SK-N-MC (cell line): ENCODE measurements at regions not wholly inside any gene's neighbourhood (a gene's known extent, or its start where the extent isn't known, plus 50 kb on each side); places are given as distances from the start of the nearest gene placed in this dataset.
A peak's percentile ranks its signal among the peaks of the same experiment; 100 is the strongest.

Experiments used
- DNase-seq: peaks from one replicate; pipeline ENCODE4 v3.0.0-alpha.2; 2011; ENCODE audit warnings: low read depth, low spot score
- H3K27ac ChIP-seq: fragments of 200-600 bp; sonication (generic); 2 replicates; pipeline ENCODE4 v1.5.1; 2016; ENCODE audit warnings: mixed run types
- H3K36me3 ChIP-seq: fragments of 200-600 bp; sonication (generic); 2 replicates; pipeline ENCODE4 v1.6.1; 2017; ENCODE audit warnings: antibody characterized with exemption, low read length, mixed read lengths; ENCODE audit not compliant: insufficient read depth
- H3K4me3 ChIP-seq: fragments of 200-600 bp; sonication (generic); 2 replicates; pipeline ENCODE4 v1.5.1; 2016
- H3K9ac ChIP-seq: fragments of 200-600 bp; sonication (generic); 2 replicates; pipeline ENCODE4 v1.8.0; 2017; ENCODE audit warnings: mixed run types, mixed read lengths; ENCODE audit not compliant: insufficient read length
- H3K9me3 ChIP-seq: fragments of 200-600 bp; sonication (generic); 2 replicates; pipeline ENCODE4 v1.6.1; 2017; ENCODE audit warnings: low read depth, mild to moderate bottlenecking, antibody characterized with exemption, low read length, moderate library complexity, mixed read lengths
- EZH2 ChIP-seq: fragments of 200-600 bp; sonication (generic); IDR thresholded peaks from one replicate; pipeline ENCODE4 v1.6.1; 2017; ENCODE audit warnings: antibody characterized with exemption
- FOXP2 ChIP-seq: optimal IDR thresholded peaks from 2 replicates; pipeline ENCODE3; 2011; ENCODE audit warnings: mild to moderate bottlenecking, moderate library complexity; ENCODE audit not compliant: insufficient read depth; ENCODE audit errors: extremely low read length, control extremely low read depth
- POLR2AphosphoS5 ChIP-seq: IDR thresholded peaks from 2 replicates; pipeline ENCODE4 v1.6.1; 2012; ENCODE audit warnings: mild to moderate bottlenecking, low read depth, low read length, borderline replicate concordance

DNA sequence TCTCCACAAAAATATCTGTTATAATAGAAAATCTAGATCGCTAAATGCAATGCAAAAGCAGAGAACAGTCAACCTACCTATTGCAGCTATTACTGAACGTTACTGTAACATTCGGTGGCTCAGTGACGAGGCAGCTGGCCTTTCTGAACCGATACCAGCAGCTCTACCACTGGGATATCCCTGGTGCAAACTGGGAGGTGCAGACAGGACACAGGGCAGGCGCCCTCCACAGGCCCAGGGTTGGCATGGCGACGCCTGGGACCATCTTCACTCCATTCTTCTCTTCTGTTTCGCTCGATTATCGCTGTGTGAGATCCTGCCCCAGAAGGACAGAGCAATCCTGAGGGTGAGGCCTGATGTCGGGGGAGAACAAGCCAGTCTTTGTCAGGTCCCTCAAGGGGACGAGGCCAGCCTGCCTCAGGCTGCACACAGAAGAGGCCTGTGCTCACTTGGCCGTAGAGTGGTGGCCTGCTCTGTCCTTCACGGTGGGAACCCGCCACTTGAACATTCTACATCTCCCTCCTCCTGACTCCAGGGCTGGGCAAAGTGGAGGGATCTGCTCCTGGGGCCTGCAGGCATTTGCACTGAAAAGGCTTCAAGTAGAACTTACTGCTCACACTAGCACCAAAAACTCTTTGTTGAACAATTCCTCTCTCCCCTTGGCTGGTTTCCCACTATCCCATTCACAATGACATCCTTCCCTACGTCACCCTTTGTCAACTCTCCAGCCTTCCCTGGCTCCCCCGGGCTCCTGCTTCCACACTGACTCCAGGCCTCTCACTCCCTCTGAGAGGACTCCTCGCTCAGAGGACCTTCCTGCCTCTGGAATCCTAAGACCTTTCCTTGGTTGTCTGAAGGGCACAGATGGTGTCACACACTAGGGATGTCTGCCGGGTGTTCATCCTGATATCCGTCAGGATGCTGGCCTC, 49.7 kb downstream of the CYRIA start:
- no peak overlapping the region for H3K4me3 ChIP-seq
- H3K27ac ChIP-seq: no peak overlapping the region
- H3K9me3 ChIP-seq: no peaks in the 10 kb centered on the region

DNA sequence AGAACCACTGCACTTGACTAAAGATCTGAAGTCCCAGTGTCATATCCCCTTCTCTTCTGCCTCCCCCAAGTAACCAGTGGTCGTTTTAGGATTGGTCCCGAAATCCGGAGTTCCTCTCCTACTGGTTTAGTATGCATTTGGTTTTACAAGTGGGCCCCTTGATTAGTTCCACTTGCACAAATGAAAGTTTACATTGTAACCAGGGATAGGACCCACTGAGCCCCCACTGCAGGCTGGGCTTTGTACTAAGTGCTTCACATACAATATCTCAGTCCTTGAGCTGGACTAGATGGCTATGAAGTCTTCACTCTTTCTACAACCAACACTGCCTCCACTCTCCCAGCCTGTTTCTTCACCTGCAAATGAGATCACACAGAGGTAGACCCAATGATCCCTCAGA, 50.4 kb downstream of the CYRIA start:
- H3K9ac ChIP-seq: no peak overlapping the region
- peak overlapping the region; percentile 23 for H3K27ac ChIP-seq
- TF ChIP-seq FOXP2: no peak
- no peak for TF ChIP-seq POLR2AphosphoS5
- TF ChIP-seq EZH2: no peak
- H3K4me3 ChIP-seq: 0 out of 2 replicates have a peak overlapping the region, but pooled peaks have one; percentile 4
- no peak for DNase-seq
- H3K9me3 ChIP-seq: no peaks in the 10 kb centered on the region
- peaks cover 26% of the 10 kb centered on the region for H3K36me3 ChIP-seq

More for the DNA sequence above, 49.7 kb downstream of the CYRIA start:
- no peak for DNase-seq
- Histone ChIP-seq H3K36me3 (peaks cover 31% of the 10 kb centered on the region), H3K9ac (no peak overlapping the region)
- TF ChIP-seq FOXP2 (no peak), EZH2 (no peak), POLR2AphosphoS5 (no peak)

DNA sequence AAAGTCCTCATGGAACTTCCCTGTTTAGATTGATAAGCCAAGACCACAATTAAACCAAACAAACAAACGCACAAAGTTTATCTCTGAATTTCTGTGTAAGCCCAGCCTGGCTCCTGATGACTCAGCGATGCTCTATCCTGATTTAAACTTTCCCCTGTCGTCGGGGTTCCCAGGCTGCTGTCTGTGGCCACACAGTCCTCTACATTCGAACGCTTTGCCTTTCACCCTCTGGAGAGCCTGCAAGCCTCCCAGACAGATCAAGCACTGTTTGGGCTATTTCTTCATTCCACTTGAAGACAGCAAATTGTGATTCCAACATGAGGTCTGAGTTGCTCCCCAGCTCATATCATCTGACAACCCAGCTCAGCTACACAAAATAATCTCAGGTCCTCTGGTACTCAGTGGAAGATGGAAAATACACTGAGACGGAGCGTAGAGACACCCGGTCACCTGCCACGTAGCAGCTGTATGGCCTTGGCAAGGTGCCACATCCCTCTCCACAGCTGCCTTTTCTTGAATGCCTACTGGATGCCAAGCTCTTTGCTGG, 51.2 kb downstream of the CYRIA start:
- no peaks in the 10 kb centered on the region for H3K9me3 ChIP-seq
- no peak for DNase-seq
- peak overlapping the region; percentile 69 for H3K27ac ChIP-seq
- peaks cover 18% of the 10 kb centered on the region; the same call in 1 of the 2 replicates for H3K36me3 ChIP-seq
- no peak overlapping the region for H3K4me3 ChIP-seq
- no peak overlapping the region for H3K9ac ChIP-seq
- TF ChIP-seq POLR2AphosphoS5: no peak
- TF ChIP-seq FOXP2: no peak
- no peak for TF ChIP-seq EZH2

DNA sequence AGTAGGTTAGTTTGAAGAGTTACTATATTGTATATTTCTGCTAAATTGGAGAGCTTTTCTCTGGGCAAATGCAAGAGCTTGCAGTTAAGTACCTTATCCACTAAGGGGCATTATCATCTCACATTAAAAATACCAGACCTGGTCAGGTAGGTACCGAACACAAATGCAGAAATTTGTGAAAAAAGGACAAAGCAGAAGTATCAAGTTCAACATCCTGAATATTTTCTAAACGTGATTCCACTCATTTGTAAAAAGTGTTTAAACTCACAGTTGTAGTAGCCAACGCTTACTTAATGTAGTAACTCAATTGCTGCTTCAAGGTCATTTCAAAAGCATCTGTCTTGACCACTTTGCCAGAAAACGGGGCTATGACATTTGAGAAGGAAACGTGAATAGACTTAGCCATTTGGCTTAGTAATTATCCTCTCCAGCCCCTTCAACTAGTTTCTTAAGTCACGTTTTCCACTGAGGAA, 52.1 kb downstream of the CYRIA start:
- TF ChIP-seq FOXP2 (no peak), EZH2 (no peak), POLR2AphosphoS5 (no peak)
- Histone ChIP-seq H3K9ac (no peak overlapping the region), H3K27ac (peak overlapping the region; percentile 69), H3K4me3 (no peak overlapping the region), H3K36me3 (peaks cover 10% of the 10 kb centered on the region; the same call in 1 of the 2 replicates), H3K9me3 (no peaks in the 10 kb centered on the region)
- DNase-seq: no peak

DNA sequence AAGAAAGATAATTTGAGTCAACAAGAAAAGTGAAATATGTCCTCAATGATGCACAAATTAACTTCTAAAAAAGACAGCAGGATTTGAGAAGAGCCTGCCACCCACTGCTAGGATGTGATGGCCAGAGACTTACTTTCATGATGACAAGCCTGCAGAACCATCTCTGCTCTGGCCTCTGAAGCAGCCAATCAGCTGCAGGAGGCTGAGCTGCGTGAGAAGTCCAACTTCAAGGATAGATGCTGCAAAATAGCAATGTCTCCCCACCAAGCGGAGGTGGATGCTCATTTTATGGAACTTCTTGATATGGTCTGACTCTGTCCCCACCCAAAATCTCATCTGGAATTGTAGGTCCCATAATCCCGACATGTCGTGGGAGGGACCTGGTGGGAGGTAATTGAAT, 53.1 kb downstream of the CYRIA start:
- Histone ChIP-seq H3K4me3 (no peak overlapping the region), H3K27ac (no peak overlapping the region), H3K36me3 (peaks cover 8% of the 10 kb centered on the region; the same call in 1 of the 2 replicates), H3K9me3 (no peaks in the 10 kb centered on the region), H3K9ac (no peak overlapping the region)
- no peak for DNase-seq
- TF ChIP-seq FOXP2: no peak
- TF ChIP-seq POLR2AphosphoS5: no peak
- no peak for TF ChIP-seq EZH2

DNA sequence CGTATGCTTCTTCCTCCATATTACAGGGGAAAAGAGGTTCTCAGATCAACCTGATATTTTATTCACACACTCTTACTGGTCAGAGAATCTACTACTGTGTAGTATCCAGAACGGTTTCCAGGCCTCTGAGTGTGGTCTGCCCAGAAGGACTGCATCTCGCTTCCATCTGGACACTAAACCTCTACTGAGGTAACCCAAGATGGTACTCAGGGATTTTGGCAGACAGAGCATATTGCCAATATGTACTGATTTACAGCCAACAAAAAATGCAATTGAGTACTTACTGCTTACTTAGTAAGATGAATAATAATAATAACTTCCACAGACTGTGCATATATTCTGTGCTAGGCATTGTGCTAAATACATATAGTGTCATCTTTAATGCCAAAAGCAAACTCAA, 55.8 kb downstream of the CYRIA start:
- DNase-seq: no peak
- Histone ChIP-seq H3K4me3 (no peak overlapping the region), H3K9me3 (no peaks in the 10 kb centered on the region), H3K36me3 (peaks cover 3% of the 10 kb centered on the region; the same call in 1 of the 2 replicates), H3K9ac (no peak overlapping the region), H3K27ac (peak overlapping the region; percentile 38; the same call in 1 of the 2 replicates)
- TF ChIP-seq POLR2AphosphoS5 (no peak), FOXP2 (no peak), EZH2 (no peak)

DNA sequence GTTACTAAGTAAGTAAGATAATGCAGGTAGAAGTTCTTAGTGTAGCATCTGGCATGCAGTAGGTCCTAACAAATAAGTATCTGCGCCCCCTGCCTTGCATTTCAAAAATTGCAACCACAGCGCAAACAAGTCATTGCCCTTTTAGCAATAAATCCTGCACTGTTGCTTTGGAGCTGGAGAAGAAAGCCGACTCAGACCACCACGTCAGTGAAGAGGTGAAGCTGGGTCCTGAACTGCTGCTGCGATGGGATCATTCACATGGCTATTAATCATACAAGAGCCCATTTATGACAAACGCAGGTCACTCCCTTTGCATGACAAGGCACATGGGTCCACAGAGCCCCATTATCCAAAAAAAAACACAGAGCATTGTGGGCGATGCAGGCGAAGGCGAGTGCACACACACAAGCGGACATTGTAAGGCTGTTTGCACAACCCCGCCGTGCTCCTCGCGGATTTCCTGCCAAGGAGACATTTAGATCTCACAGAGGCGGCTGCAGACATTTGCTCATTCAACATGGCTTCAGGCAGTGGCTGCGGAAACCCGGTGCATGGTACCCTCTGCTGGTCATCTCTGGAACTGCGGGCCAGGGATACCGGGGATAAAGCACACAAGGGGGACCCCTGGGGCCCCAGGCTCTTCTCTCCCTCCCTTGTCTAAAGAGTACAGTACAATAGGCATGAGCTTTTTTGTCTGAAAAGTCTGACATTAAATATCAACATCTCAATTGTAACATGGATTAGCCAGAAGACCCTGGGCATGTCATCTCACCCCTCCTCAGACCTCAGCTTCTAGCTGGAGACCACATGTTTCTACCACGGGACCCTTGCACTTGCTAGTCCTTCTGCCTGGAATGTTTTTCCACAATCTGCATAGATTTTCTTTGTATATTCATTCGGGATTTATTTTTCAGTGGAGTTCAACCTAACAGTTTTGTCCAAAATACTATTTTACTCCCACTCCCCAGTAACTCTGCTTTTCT, 56.7 kb downstream of the CYRIA start:
- Histone ChIP-seq H3K4me3 (peak overlapping the region; percentile 81), H3K27ac (peak overlapping the region; percentile 59), H3K36me3 (peaks cover 10% of the 10 kb centered on the region; the same call in 1 of the 2 replicates), H3K9me3 (no peaks in the 10 kb centered on the region), H3K9ac (peak overlapping the region; percentile 49)
- no peak for DNase-seq
- no peak for TF ChIP-seq EZH2
- no peak for TF ChIP-seq FOXP2
- TF ChIP-seq POLR2AphosphoS5: no peak

DNA sequence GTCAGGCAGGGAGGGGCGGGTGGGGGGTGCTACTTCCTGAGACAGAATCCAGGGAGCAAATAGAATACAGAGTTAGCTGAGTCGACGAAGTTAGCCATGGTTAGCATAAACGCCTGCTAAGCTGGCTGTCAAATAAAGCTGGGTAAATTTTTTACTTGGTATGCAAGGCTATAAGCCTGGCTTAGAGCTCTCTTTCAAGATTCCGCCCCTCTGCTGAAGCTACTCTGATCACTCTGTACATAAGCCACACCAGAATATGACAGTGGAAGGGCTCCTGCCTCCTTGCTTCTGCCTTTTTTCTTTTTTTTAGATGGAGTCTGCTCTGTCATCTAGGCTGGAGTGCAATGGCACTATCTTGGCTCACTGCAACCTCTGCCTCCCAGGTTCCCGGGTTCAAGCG, 58.3 kb downstream of the CYRIA start:
- TF ChIP-seq FOXP2 (no peak), EZH2 (no peak), POLR2AphosphoS5 (no peak)
- Histone ChIP-seq H3K9ac (no peak overlapping the region), H3K9me3 (no peaks in the 10 kb centered on the region), H3K4me3 (no peak overlapping the region), H3K36me3 (peaks cover 10% of the 10 kb centered on the region; the same call in 1 of the 2 replicates), H3K27ac (no peak overlapping the region)
- no peak for DNase-seq
